Muscle layer of colon (tissue), 2 donors: ENCODE measurements at regions not wholly inside any gene's neighbourhood (a gene's known extent, or its start where the extent isn't known, plus 50 kb on each side); places are given as distances from the start of the nearest gene placed in this dataset.

Source experiments
- H3K27ac ChIP-seq: one replicate; pipeline ENCODE4 v1.7.0; 2013; ENCODE audit warnings: low read depth, mild to moderate bottlenecking, low read length, moderate library complexity
- H3K27me3 ChIP-seq, 2 donors: one replicate each; pipeline ENCODE4 v1.7.0; 2013; ENCODE audit warnings: low read length in 2 of 2, mild to moderate bottlenecking in 2 of 2; ENCODE audit not compliant: insufficient read depth in 2 of 2, control insufficient read depth in 1 of 2
- H3K36me3 ChIP-seq: one replicate; pipeline ENCODE4 v1.7.0; 2013; ENCODE audit warnings: mild to moderate bottlenecking, low read length; ENCODE audit not compliant: insufficient read depth
- H3K4me1 ChIP-seq: one replicate; pipeline ENCODE4 v1.7.0; 2013; ENCODE audit warnings: mild to moderate bottlenecking, low read length; ENCODE audit not compliant: insufficient read depth
- H3K4me3 ChIP-seq, 2 donors: one replicate each; pipeline ENCODE4 v1.7.0; 2013; ENCODE audit warnings: low read length in 2 of 2, low read depth in 1 of 2, mild to moderate bottlenecking in 1 of 2, moderate library complexity in 1 of 2
- H3K9ac ChIP-seq: one replicate; pipeline ENCODE4 v1.7.0; 2013; ENCODE audit warnings: low read length
- H3K9me3 ChIP-seq: one replicate; pipeline ENCODE4 v1.7.0; 2013; ENCODE audit warnings: mild to moderate bottlenecking, low read length
- donor health status: abdominal sarcoma.
- donor health status: Adenocarcinoma of cecum.

DNA sequence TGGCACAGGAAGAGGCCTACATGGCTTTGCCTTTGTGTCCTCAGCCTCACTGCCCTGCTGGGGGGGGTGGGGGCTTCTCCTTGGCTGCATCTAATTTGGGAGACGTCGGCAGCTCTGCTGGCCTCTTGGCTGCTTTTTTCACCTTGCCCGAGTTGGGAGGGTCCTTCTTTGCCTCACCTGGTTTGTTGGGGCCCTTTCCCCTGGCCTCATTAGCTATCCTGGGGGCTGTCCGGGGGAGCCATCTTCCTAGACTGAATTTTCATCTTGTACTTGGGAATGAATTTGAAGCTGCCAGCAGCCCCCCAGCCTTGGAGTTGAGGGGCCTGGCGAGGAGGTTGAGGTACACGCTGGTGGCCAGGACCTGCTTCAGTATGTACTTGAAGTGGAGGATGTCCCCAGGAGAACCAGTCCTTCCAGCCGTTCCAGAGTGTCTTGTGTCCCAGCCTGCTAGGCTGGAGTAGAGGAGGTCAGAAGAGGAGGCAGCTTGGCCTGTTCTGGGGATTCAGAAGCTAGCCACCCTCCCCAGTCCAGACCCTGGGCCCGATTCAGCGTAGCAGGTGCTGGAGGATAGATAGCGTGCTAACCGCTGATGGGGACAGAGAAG, 70.7 kb upstream of the VASH1 start:
- H3K4me1 ChIP-seq = no peaks in the 10 kb centered on the region
- no peak overlapping the region for H3K9ac ChIP-seq
- no peaks in the 10 kb centered on the region for H3K27me3 ChIP-seq
- no peaks in the 10 kb centered on the region for H3K9me3 ChIP-seq
- H3K36me3 ChIP-seq = no peaks in the 10 kb centered on the region
- H3K27ac ChIP-seq = no peak overlapping the region
- no peak overlapping the region for H3K4me3 ChIP-seq

DNA sequence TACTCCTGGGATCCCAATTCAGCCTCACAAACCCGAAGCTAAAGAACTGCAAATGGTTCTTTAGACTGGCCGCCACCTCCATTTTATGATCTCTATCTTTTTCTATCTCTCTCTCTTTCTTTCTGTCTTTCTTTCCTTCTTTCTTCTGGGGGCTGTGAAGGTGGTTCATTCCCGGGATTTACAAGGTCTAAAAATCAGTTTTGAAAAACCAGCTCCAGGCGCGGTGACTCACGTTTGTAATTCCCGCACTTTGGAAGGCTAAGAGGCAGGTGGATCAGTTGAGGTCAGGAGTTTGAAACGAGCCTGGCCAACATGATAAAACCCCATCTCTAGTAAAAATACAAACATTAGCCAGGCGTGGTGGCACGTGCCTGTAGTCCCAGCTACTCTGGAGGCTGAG, 67.2 kb upstream of the VASH1 start:
- H3K4me1 ChIP-seq = no peaks in the 10 kb centered on the region
- no peak overlapping the region for H3K9ac ChIP-seq
- H3K4me3 ChIP-seq = no peak overlapping the region
- H3K36me3 ChIP-seq = no peaks in the 10 kb centered on the region
- H3K9me3 ChIP-seq = no peaks in the 10 kb centered on the region
- H3K27ac ChIP-seq = no peak overlapping the region
- no peaks in the 10 kb centered on the region for H3K27me3 ChIP-seq

DNA sequence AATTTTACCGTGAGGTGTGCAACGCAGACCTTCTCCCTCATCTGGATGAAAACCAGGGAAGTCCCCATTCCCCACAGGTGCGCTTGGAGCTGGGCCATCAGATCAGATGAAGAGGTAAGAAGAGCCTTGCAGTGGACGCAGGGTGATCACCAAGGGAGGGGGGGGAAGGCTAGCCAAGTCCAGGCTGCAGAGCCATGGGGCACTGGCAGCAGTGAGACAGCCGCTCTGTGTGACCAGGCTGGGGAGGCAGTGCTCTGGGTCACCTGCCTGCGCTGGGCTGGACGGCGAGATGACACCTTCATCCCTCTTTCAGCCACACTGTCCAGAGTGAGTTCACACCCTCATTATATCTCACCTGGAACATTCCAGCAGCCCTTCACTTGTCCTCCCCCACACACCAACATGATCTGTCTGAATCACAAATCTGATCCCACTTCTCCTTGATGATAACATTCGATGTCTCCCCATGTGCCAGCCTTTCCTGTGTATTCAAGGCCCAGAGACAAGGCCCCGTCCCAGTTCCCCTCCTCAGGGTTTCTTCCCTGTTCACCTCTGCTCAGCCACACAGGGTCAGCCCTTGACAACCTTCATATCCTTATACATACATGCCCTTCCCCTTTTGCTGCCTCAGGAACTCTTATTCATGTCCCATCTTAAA, 65.9 kb upstream of the VASH1 start:
- no peak overlapping the region for H3K9ac ChIP-seq
- no peaks in the 10 kb centered on the region for H3K9me3 ChIP-seq
- H3K27me3 ChIP-seq = no peaks in the 10 kb centered on the region
- no peak overlapping the region for H3K27ac ChIP-seq
- H3K36me3 ChIP-seq = no peaks in the 10 kb centered on the region
- H3K4me1 ChIP-seq = no peaks in the 10 kb centered on the region
- no peak overlapping the region for H3K4me3 ChIP-seq

DNA sequence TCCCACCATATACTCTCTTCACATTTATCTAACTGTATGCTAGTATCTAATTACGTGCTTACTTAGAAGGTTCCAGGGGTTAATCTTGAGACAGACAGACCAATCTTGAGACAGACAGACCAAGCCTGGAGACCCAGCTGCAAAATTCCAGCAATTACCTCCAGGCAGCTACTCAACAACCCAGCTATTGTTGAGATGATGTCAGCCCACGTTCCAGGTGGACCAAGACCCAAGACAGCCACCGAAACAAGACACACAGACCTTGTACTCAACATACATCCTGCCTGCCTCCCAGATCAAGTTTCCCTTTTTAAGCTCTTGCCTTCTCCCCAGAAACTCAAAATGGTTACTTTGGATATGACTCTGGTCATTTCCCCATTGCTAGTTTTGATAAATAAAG, 64.9 kb upstream of the VASH1 start:
- Histone ChIP-seq H3K27me3 (no peaks in the 10 kb centered on the region), H3K9me3 (no peaks in the 10 kb centered on the region), H3K27ac (no peak overlapping the region), H3K4me1 (no peaks in the 10 kb centered on the region), H3K36me3 (no peaks in the 10 kb centered on the region), H3K9ac (no peak overlapping the region), H3K4me3 (no peak overlapping the region)

DNA sequence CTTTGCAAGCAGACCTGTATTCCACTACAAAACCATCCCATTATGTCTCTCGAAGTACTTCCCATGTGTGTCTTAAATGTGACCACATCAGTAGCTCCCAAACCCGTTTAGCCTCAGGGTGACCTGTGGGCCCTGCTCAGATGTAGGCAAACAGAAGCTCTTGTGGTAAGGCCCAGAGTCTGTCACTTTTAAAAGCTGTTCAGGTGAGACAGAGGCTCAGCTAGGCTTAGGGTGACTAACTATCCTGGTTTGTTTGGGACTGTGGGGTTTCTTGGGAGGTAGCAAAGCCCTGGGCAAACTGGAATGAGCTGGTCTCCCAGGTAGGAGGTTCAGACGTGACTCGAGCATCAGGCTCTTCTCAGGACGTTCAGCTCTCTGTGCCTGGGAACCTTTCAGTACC, 64.5 kb upstream of the VASH1 start:
- Histone ChIP-seq H3K9me3 (no peaks in the 10 kb centered on the region), H3K4me1 (no peaks in the 10 kb centered on the region), H3K9ac (no peak overlapping the region), H3K27me3 (no peaks in the 10 kb centered on the region), H3K4me3 (no peak overlapping the region), H3K36me3 (no peaks in the 10 kb centered on the region), H3K27ac (no peak overlapping the region)

DNA sequence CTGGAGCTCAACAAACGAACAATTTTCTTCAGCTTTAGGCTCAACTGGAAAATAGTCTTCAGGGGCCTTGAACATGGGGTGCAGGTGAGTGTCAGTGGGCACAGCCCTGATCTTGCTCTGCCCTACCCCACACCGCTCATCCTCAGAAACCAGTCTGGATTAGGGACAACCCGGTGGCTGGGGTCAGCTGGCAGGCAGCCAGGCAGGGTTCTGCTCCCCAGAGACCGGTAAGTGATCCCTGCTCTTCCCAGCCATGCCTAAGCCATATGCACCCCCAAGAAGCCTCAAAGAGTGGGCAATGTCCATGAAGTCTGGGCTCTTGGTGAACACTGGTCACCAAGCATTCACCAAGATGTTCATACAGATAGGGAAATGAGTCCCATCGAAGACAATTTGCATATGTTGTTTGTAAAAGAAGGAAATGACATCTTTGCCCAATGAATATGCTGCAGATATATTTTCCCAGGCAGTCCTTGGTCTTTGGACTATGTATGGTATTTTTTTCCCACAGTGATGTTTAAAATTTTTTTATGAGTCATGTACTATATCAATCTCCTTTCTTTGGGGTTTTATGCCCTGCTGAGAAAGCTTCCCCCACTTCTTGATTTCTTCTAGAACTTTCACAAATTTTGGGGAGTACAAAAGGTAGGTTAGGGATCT, 63.9 kb upstream of the VASH1 start:
- H3K4me3 ChIP-seq = no peak overlapping the region
- no peaks in the 10 kb centered on the region for H3K27me3 ChIP-seq
- no peak overlapping the region for H3K9ac ChIP-seq
- no peaks in the 10 kb centered on the region for H3K4me1 ChIP-seq
- no peak overlapping the region for H3K27ac ChIP-seq
- no peaks in the 10 kb centered on the region for H3K36me3 ChIP-seq
- no peaks in the 10 kb centered on the region for H3K9me3 ChIP-seq

DNA sequence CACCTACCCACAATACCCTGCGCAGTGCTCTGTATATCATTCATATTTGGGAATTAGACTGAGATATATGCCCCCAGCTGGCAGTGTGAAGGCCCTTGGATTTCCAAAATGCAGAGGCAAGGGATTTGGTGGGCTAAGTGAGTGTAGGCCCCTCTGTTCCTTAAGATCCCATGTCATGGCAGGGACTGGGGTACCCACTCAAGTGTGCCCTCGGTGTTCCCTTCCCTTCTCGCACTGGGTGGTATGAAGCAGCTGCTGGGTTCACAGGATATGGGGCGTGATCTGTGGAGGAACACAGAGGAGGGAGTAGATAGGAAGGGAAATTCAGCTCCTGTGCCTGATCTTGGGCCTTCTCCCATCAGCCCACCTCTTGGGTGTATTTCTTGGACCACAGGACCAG, 63.1 kb upstream of the VASH1 start:
- Histone ChIP-seq H3K27me3 (no peaks in the 10 kb centered on the region), H3K4me3 (no peak overlapping the region), H3K9ac (no peak overlapping the region), H3K4me1 (no peaks in the 10 kb centered on the region), H3K9me3 (no peaks in the 10 kb centered on the region), H3K27ac (no peak overlapping the region), H3K36me3 (no peaks in the 10 kb centered on the region)

DNA sequence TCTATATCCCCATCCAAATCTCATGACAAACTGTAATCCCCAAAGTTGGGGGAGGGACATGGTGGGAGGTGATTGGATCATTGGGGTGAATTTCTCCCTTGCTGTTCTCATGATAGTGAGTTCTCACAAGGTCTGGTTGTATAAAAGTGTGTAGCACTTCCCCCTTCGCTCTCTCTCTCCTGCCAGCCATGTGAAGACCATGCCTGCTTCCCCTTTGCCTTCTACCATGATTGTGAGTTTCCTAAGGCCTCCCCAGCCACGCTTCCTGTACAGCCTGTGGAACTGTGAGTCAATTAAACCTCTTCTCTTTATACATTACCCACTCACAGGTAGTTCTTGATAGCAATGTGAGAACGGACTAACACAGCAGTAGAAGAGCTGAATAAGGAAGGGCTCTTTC, 62.6 kb upstream of the VASH1 start:
- H3K36me3 ChIP-seq = no peaks in the 10 kb centered on the region
- no peak overlapping the region for H3K9ac ChIP-seq
- no peaks in the 10 kb centered on the region for H3K4me1 ChIP-seq
- no peaks in the 10 kb centered on the region for H3K9me3 ChIP-seq
- H3K27ac ChIP-seq = no peak overlapping the region
- H3K27me3 ChIP-seq = no peaks in the 10 kb centered on the region
- H3K4me3 ChIP-seq = no peak overlapping the region

DNA sequence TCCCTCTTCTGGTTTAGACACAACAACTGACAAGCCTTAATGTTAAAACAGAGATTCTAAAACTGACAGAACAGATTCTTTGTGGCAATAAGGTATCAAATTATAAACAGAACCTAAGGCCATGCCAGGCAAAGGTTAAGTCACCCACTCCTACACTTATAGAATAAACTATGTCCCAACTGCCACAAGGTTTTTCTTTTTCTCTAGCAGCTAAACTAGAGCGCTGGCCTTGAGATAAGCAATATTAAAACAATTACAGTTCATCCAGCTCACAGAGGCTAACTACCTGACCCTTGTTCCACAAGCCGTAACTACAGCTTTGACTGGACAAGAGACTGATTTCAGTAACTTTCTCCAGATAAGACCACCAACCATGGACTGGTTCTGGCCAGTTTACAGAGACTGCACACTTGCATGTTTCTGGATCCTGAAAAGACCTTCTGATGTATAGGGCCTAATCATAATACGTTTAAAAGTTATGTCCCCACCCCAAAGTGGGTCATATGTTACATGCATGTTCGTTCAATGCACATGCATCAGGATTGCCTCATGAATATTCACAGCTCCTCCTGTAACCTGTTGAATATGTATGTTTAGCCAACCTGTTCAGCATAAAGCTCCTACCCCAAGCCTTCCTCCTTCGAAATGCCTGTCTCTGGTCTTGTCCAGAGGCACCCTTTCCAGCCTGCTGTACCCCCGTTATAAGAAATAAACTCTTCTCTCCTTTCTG, 61.9 kb upstream of the VASH1 start:
- Histone ChIP-seq H3K9ac (no peak overlapping the region), H3K27ac (no peak overlapping the region), H3K4me1 (no peaks in the 10 kb centered on the region), H3K4me3 (no peak overlapping the region), H3K27me3 (no peaks in the 10 kb centered on the region), H3K36me3 (no peaks in the 10 kb centered on the region), H3K9me3 (no peaks in the 10 kb centered on the region)

DNA sequence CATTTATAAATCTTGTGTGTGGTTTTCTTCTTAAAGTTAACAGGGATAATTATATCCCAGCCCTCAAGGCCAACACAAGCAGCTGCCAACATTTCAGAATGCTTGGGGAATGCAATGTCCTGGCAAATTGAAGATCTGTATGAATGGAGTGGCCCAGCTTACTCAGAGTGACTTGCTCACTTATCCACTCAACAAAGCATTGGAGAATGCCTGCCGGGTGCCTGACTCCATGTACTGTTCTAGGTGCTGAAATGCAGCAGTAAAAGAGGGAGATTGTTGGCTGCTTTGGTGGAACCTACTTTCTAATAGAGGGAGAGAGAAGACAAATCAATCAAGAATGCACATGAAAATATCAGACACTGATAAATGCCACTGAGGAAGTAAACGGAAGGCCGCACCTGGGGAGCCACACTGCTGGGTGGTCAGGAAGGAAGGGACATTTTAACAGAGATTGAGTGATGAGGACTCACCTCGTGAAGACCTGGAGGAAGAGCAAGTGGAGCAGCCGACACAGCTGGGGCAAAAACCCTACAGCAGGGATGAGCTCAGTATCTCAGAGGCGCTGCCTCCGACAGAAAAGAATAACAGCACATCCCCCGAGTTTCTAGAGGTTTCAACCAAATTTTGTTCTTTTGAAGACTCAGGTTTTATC, 61.2 kb upstream of the VASH1 start:
- Histone ChIP-seq H3K36me3 (no peaks in the 10 kb centered on the region), H3K9me3 (no peaks in the 10 kb centered on the region), H3K27me3 (no peaks in the 10 kb centered on the region), H3K27ac (no peak overlapping the region), H3K4me3 (no peak overlapping the region), H3K4me1 (no peaks in the 10 kb centered on the region), H3K9ac (no peak overlapping the region)

DNA sequence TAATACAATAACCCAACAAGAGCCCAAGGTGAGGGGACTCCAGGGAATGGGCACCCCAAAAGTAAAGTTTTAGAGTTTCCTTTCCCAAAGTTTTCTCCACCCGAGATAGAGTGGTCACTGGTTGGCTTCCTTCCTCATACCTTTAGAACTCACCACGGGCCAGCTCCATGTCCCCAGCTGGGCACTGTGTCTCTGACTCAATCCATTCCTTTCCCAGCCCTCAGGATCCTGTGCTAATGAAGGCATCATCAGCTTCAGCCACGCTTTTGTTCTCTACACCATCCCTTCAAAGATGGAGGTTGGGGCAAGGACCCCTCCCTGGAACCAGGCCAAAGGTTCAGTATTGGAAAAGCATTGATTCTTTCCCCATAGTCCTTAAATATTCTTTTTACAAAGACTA, 59.8 kb upstream of the VASH1 start:
- Histone ChIP-seq H3K4me1 (no peaks in the 10 kb centered on the region), H3K27ac (no peak overlapping the region), H3K9me3 (no peaks in the 10 kb centered on the region), H3K36me3 (no peaks in the 10 kb centered on the region), H3K9ac (no peak overlapping the region), H3K27me3 (no peaks in the 10 kb centered on the region), H3K4me3 (no peak overlapping the region)
